ENCODE measurements at regions not wholly inside any gene's neighbourhood (a gene's known extent, or its start where the extent isn't known, plus 50 kb on each side); places are given as distances from the start of the nearest gene placed in this dataset.

- DNase-seq (ENCODE audit: extremely low read depth, low read depth), result no peak
- no peak for TF ChIP-seq CTCF (IDR thresholded peaks at IDR 0.05; ENCODE audit: low read depth, low read length, missing control alignments)
Measured at GRCh38 chr6:29884261-29884660, 56.6 kb downstream of the HLA-G start.

GRCh38 chr6:29886701-29887100, 55.6 kb upstream of the HLA-A start:
- TF ChIP-seq CTCF (IDR thresholded peaks at IDR 0.05; ENCODE audit: low read depth, low read length, missing control alignments), result no peak
- no peak overlapping the region for H3K4me3 ChIP-seq (replicated peaks; ENCODE audit: low read depth, low read length)
- DNase-seq (ENCODE audit: extremely low read depth, low read depth), result no peak

More at GRCh38 chr6:29884261-29884660, 56.6 kb downstream of the HLA-G start:
- H3K4me3 ChIP-seq (replicated peaks; ENCODE audit: low read depth, low read length), result no peak overlapping the region

GRCh38 chr6:29887330-29887818, 55.0 kb upstream of the HLA-A start:
- no peak for DNase-seq (ENCODE audit: extremely low read depth, low read depth)
- peak overlapping the region; percentile 44 for H3K4me3 ChIP-seq (replicated peaks; ENCODE audit: low read depth, low read length)
- TF ChIP-seq CTCF (IDR thresholded peaks at IDR 0.05; ENCODE audit: low read depth, low read length, missing control alignments), result no peak

GRCh38 chr6:29887819-29888776, 54.2 kb upstream of the HLA-A start:
- no peak for DNase-seq (ENCODE audit: extremely low read depth, low read depth)
- no peak for TF ChIP-seq CTCF (IDR thresholded peaks at IDR 0.05; ENCODE audit: low read depth, low read length, missing control alignments)
- H3K4me3 ChIP-seq (replicated peaks; ENCODE audit: low read depth, low read length), result peak overlapping the region; percentile 44

All from HFF-Myc (cell line).